ENCODE measurements at regions not wholly inside any gene's neighbourhood (a gene's known extent, or its start where the extent isn't known, plus 50 kb on each side); places are given as distances from the start of the nearest gene placed in this dataset.
"Not testable (repeated sequence)": the region's sequence is repeated elsewhere in the genome, so short reads cannot be mapped to it uniquely, and the experiment has no call there.

DNA sequence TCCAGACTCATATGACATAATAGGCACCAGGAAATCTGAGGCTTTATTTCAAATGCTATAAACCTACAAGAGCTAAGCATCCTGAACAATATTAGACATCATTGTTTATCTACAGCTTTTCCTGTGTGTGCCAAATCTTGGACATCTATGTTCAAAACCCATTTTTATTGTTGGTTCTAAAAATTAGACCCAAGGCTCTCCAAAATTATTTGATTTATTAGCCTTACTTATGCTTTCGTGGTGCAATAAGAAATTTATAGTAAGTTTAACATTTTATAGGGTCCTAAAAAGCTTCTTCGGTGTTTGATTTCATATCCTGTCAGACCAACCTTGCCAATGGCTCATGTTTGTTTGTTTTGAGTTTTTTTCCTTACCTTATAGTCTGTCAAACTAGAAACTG lies 1014.5 kb upstream of the MANEA start:
- 73 to 83% methylated on average over 1 to 2 of the region's 2 CpGs for WGBS, 2 donors (ENCODE audit: low coverage in 1 of 2)
- H3K27ac ChIP-seq, result no peak overlapping the region
- no peak for ATAC-seq
- TF ChIP-seq POLR2AphosphoS5 (IDR thresholded peaks at IDR 0.05), result no peak
- TF ChIP-seq EP300 (IDR thresholded peaks at IDR 0.05), result no peak
- TF ChIP-seq, protein P1, sequence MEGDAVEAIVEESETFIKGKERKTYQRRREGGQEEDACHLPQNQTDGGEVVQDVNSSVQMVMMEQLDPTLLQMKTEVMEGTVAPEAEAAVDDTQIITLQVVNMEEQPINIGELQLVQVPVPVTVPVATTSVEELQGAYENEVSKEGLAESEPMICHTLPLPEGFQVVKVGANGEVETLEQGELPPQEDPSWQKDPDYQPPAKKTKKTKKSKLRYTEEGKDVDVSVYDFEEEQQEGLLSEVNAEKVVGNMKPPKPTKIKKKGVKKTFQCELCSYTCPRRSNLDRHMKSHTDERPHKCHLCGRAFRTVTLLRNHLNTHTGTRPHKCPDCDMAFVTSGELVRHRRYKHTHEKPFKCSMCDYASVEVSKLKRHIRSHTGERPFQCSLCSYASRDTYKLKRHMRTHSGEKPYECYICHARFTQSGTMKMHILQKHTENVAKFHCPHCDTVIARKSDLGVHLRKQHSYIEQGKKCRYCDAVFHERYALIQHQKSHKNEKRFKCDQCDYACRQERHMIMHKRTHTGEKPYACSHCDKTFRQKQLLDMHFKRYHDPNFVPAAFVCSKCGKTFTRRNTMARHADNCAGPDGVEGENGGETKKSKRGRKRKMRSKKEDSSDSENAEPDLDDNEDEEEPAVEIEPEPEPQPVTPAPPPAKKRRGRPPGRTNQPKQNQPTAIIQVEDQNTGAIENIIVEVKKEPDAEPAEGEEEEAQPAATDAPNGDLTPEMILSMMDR (IDR thresholded peaks at IDR 0.05), result no peak
- no peak for TF ChIP-seq POLR2A (IDR thresholded peaks at IDR 0.05)
- H3K4me1 ChIP-seq, result no peaks in the 10 kb centered on the region
- no peaks in the 10 kb centered on the region for H3K27me3 ChIP-seq
- H3K4me3 ChIP-seq, result no peak overlapping the region
- H3K36me3 ChIP-seq, result no peaks in the 10 kb centered on the region
- no peaks in the 10 kb centered on the region for H3K9me3 ChIP-seq

DNA sequence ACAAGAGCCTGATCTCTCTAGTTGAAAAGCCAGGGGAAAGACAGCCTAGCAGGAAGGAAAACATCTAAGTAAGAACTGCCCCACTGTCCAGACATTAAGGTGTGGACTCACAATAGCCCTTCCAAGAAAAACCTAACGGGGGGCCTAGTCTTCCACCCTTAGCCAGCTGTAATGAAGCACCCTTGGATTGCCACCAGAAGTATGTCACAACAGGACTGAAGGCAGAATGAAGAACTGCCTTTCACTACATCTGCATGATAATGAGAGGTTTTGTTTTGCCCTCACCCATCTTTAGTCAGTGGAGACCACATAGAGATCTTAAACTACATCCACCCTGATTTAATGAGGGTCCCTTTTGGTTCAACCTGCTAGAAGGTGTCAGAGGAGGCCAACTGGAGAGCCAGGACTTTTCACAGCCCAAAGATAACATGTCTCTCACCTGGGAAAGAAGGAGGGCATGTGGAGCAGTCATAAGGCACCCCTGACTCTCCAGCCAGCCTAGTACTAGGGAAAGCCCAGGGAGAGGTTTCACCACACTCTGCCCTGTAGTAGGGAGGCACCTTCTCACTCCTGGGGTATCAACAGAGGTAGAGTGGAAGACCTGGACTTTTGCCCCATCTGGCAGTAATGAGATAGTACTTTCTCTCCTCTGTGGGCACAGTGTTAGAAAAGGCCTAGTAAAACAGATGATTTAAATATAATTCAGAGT lies 1017.4 kb upstream of the MANEA start:
- Histone ChIP-seq H3K27me3 (no peaks in the 10 kb centered on the region), H3K4me1 (no peaks in the 10 kb centered on the region), H3K36me3 (no peaks in the 10 kb centered on the region), H3K9me3 (no peaks in the 10 kb centered on the region), H3K27ac (no peak overlapping the region), H3K4me3 (no peak overlapping the region)
- WGBS, 2 donors (ENCODE audit: low coverage in 1 of 2), result 91% methylated on average over 1 of the region's 1 CpG; no CpG with 5 or more reads in 1 of the 2 donors
- ATAC-seq, result no peak
- TF ChIP-seq, protein P1 (IDR thresholded peaks at IDR 0.05), result no peak
- TF ChIP-seq POLR2AphosphoS5 (IDR thresholded peaks at IDR 0.05) (no peak), POLR2A (IDR thresholded peaks at IDR 0.05) (no peak), EP300 (IDR thresholded peaks at IDR 0.05) (no peak)

- not testable (repeated sequence) for H3K36me3 ChIP-seq, H3K27me3 ChIP-seq, ATAC-seq, H3K27ac ChIP-seq, H3K4me1 ChIP-seq, H3K4me3 ChIP-seq, H3K9me3 ChIP-seq
- 85 to 93% methylated on average over 9 to 10 of the region's 11 CpGs for WGBS, 2 donors (ENCODE audit: low coverage in 1 of 2)
These were observed 1020.1 kb upstream of the MANEA start for GRCh38 chr6:94557207-94557606.

DNA sequence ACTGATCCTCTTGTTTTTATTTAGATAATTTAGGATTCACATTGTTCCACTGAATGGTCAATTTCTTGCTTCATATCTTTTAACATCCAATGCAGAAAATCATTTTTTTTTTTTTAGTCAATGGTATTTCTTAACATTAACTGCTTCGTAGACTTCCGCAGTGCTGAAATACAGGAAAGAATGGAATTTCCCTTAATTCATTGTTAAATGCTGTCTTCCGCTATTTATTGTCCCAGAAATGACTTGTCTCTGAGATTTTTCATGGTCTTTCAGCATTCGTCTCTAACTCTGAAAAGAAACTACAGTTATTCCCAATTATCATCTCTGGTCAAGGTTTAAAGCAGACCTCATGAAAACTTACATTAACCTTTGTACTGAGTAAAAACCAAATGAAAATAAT lies 1029.1 kb upstream of the MANEA start:
- ATAC-seq, result no peak
- TF ChIP-seq POLR2AphosphoS5 (IDR thresholded peaks at IDR 0.05) (no peak), EP300 (IDR thresholded peaks at IDR 0.05) (no peak), POLR2A (IDR thresholded peaks at IDR 0.05) (no peak)
- TF ChIP-seq, protein P1 (IDR thresholded peaks at IDR 0.05), result no peak
- Histone ChIP-seq H3K4me1 (no peaks in the 10 kb centered on the region), H3K36me3 (no peaks in the 10 kb centered on the region), H3K27ac (no peak overlapping the region), H3K27me3 (no peaks in the 10 kb centered on the region), H3K4me3 (no peak overlapping the region), H3K9me3 (no peaks in the 10 kb centered on the region)
- 73 to 75% methylated on average over 4 of the region's 4 CpGs for WGBS, 2 donors (ENCODE audit: low coverage in 1 of 2)

DNA sequence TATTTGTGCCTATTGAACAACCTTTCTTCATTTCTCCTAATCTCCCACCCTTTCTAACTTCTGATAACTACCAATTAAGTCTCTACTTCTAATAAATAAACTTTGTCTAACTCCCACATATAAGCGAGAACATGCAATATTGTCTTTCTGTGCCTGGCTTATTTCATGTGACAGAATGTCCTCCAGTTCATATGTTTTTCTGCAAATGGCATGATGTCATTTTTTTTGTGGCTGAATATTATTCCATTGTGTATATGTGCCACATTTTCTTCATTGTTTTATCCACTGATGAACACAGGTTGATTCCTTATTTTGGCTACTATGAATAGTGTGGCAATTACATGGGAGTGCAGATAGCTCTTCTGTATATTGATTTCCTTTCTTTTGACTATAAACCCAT lies 1041.5 kb upstream of the MANEA start:
- no peak for TF ChIP-seq POLR2A (IDR thresholded peaks at IDR 0.05)
- TF ChIP-seq POLR2AphosphoS5 (IDR thresholded peaks at IDR 0.05), result no peak
- TF ChIP-seq, protein P1 (IDR thresholded peaks at IDR 0.05), result no peak
- TF ChIP-seq EP300 (IDR thresholded peaks at IDR 0.05), result no peak
- 60 to 100% methylated on average over 1 of the region's 1 CpG for WGBS, 2 donors (ENCODE audit: low coverage in 1 of 2)
- Histone ChIP-seq H3K4me1 (no peaks in the 10 kb centered on the region), H3K27me3 (no peaks in the 10 kb centered on the region), H3K36me3 (no peaks in the 10 kb centered on the region), H3K4me3 (no peak overlapping the region), H3K9me3 (no peaks in the 10 kb centered on the region), H3K27ac (no peak overlapping the region)
- no peak for ATAC-seq
